HG03571 (cell line): ENCODE measurements at regions not wholly inside any gene's neighbourhood (a gene's known extent, or its start where the extent isn't known, plus 50 kb on each side); places are given as distances from the start of the nearest gene placed in this dataset.

ENCODE experiments used
- ATAC-seq: cut with Tn5 transposase; IDR thresholded peaks from one replicate; pipeline ENCODE4 v1.9.1; 2021; ENCODE audit not compliant: unreplicated experiment

- peak; percentile 86 for ATAC-seq
Measured at GRCh38 chr4:10180927-10181744, 64.5 kb upstream of the WDR1 start.

GRCh38 chr4:10180603-10180926 lies 64.0 kb upstream of the WDR1 start:
- ATAC-seq = no peak

GRCh38 chr4:10179957-10180602 lies 63.5 kb upstream of the WDR1 start:
- ATAC-seq = no peak

GRCh38 chr4:10178763-10179162 lies 62.2 kb upstream of the WDR1 start:
- ATAC-seq = no peak

GRCh38 chr4:10175626-10176025 lies 59.0 kb upstream of the WDR1 start:
- ATAC-seq = no peak

- no peak for ATAC-seq
Measured at GRCh38 chr4:10173754-10174749, 57.5 kb upstream of the WDR1 start.

GRCh38 chr4:10173037-10173753 lies 56.6 kb upstream of the WDR1 start:
- ATAC-seq = no peak

- no peak for ATAC-seq
Measured at GRCh38 chr4:10172278-10172921, 55.8 kb upstream of the WDR1 start.

GRCh38 chr4:10171055-10171454 lies 54.5 kb upstream of the WDR1 start:
- no peak for ATAC-seq

GRCh38 chr4:10169839-10170387 lies 53.3 kb upstream of the WDR1 start:
- no peak for ATAC-seq

GRCh38 chr4:10168151-10168550 lies 51.6 kb upstream of the WDR1 start:
- ATAC-seq = no peak

GRCh38 chr4:10167201-10167600 lies 50.6 kb upstream of the WDR1 start:
- no peak for ATAC-seq
